Adrenal gland (tissue), 5 donors: ENCODE measurements at regions not wholly inside any gene's neighbourhood (a gene's known extent, or its start where the extent isn't known, plus 50 kb on each side); places are given as distances from the start of the nearest gene placed in this dataset.

Experiments
- CTCF ChIP-seq, 6 experiments: fragments of 450-650 bp in 4 of 6; fragments of 200-600 bp in 2 of 6; sonication (generic) in 1 of 6; IDR thresholded peaks; 1 replicate in 5 of 6; 2 replicates in 1 of 6; pipeline versions ENCODE4 v1.5.1 to v1.8.0; 2016 to 2021; ENCODE audit warnings: antibody characterized with exemption in 6 of 6, mild to moderate bottlenecking in 2 of 6, moderate library complexity in 1 of 6
- POLR2A ChIP-seq, 2 donors: fragments of 450-650 bp; IDR thresholded peaks; one replicate each; pipeline ENCODE4 v1.6.1; 2017; ENCODE audit warnings: antibody characterized with exemption in 2 of 2, mild to moderate bottlenecking in 2 of 2, moderate library complexity in 1 of 2
- donor health status: DM: no; HTN: no; CAD: no.

- TF ChIP-seq CTCF (IDR thresholded peaks at IDR 0.05) (no peak), POLR2A (IDR thresholded peaks at IDR 0.05) (no peak)
These were observed 445.6 kb downstream of the KCTD12 start for GRCh38 chr13:76440568-76440967.
